ENCODE measurements at regions not wholly inside any gene's neighbourhood (a gene's known extent, or its start where the extent isn't known, plus 50 kb on each side); places are given as distances from the start of the nearest gene placed in this dataset.

- in situ Hi-C loops (cut with HindIII; ENCODE audit: low pct_ligation_motif_present, low sequenced_read_pairs), result no loop called here
- Histone ChIP-seq H3K4me3 (ENCODE audit: low read depth, low read length) (no peak overlapping the region), H3K36me3 (replicated peaks) (no peaks in the 10 kb centered on the region), H3K27ac (no peak overlapping the region), H3K27me3 (replicated peaks) (no peaks in the 10 kb centered on the region)
- DNase-seq, result no peak
- no peak for TF ChIP-seq CTCF (IDR thresholded peaks at IDR 0.05; ENCODE audit: low read depth, low read length, missing control alignments)
Measured at GRCh38 chr13:110802260-110802659, 88.8 kb downstream of the ING1 start.

GRCh38 chr13:110806636-110807035, 93.1 kb downstream of the ING1 start:
- DNase-seq, result no peak
- in situ Hi-C loops (cut with HindIII; ENCODE audit: low pct_ligation_motif_present, low sequenced_read_pairs), result no loop called here
- no peak overlapping the region for H3K27ac ChIP-seq
- TF ChIP-seq CTCF (IDR thresholded peaks at IDR 0.05; ENCODE audit: low read depth, low read length, missing control alignments), result no peak
- H3K36me3 ChIP-seq (replicated peaks), result no peaks in the 10 kb centered on the region
- no peaks in the 10 kb centered on the region for H3K27me3 ChIP-seq (replicated peaks)
- no peak overlapping the region for H3K4me3 ChIP-seq (ENCODE audit: low read depth, low read length)

- TF ChIP-seq CTCF (IDR thresholded peaks at IDR 0.05; ENCODE audit: low read depth, low read length, missing control alignments), result no peak
- H3K27ac ChIP-seq, result no peak overlapping the region
- in situ Hi-C loops (cut with HindIII; ENCODE audit: low pct_ligation_motif_present, low sequenced_read_pairs), result no loop called here
Measured at GRCh38 chr13:110807546-110807945, 94.0 kb downstream of the ING1 start.

GRCh38 chr13:110808138-110808537, 94.6 kb downstream of the ING1 start:
- Histone ChIP-seq H3K4me3 (ENCODE audit: low read depth, low read length) (no peak overlapping the region), H3K27me3 (replicated peaks) (no peaks in the 10 kb centered on the region), H3K36me3 (replicated peaks) (no peaks in the 10 kb centered on the region), H3K27ac (no peak overlapping the region)
- in situ Hi-C loops (cut with HindIII; ENCODE audit: low pct_ligation_motif_present, low sequenced_read_pairs), result no loop called here
- DNase-seq, result no peak
- no peak for TF ChIP-seq CTCF (IDR thresholded peaks at IDR 0.05; ENCODE audit: low read depth, low read length, missing control alignments)

More at GRCh38 chr13:110807546-110807945, 94.0 kb downstream of the ING1 start:
- Histone ChIP-seq H3K27me3 (replicated peaks) (no peaks in the 10 kb centered on the region), H3K4me3 (ENCODE audit: low read depth, low read length) (no peak overlapping the region), H3K36me3 (replicated peaks) (no peaks in the 10 kb centered on the region)
- DNase-seq, result no peak

GRCh38 chr13:110809871-110810486, 96.5 kb downstream of the ING1 start:
- H3K4me3 ChIP-seq (ENCODE audit: low read depth, low read length), result no peak overlapping the region
- H3K27me3 ChIP-seq (replicated peaks), result no peaks in the 10 kb centered on the region
- H3K27ac ChIP-seq, result no peak overlapping the region
- DNase-seq, result no peak
- H3K36me3 ChIP-seq (replicated peaks), result no peaks in the 10 kb centered on the region
- TF ChIP-seq CTCF (IDR thresholded peaks at IDR 0.05; ENCODE audit: low read depth, low read length, missing control alignments), result no peak
- in situ Hi-C loops (cut with HindIII; ENCODE audit: low pct_ligation_motif_present, low sequenced_read_pairs), result no loop called here
